ENCODE measurements at regions not wholly inside any gene's neighbourhood (a gene's known extent, or its start where the extent isn't known, plus 50 kb on each side); places are given as distances from the start of the nearest gene placed in this dataset.
A peak's percentile ranks its signal among the peaks of the same experiment; 100 is the strongest.

DNA sequence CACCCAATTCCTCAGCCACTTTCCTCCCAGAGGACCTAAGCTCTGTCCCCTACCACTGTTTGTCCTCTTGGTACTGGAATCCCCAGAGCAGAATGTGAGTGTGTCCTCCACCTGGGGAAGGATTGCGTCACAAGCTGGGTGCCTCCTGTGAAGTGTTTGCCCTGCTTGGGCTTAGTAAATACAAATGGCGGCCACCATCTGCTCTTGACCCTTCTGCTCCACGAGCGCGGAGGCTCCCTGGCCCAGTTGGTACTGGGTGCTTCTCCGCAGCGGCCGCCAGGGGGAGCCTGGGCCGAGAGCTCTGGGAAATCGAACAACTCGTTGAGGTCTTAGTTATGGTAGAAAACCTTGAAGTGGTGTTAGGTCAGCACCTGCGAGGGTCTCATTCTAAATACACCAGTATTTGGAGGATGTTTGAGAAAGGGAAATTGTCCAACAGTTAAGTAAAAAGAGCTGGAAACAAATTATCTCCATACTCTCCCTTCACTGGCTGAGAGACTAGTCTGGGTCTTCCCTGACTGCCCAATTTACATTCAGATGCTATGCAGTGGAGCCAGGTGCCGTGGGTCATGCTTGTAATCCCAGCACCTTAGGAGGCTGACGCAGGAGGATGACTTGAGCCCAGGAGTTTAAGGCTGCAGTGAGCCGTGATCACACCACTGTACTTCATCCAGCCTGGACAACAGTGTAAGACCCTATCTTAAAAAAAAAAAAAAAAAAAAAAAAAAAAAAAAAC lies 74.6 kb upstream of the TEAD1 start (continued):
- TF ChIP-seq FOXC1 (CRISPR knock-in tag; IDR thresholded peaks at IDR 0.05; ENCODE audit: borderline replicate concordance) (peak; percentile 86), BRCA1 (CRISPR knock-in tag; IDR thresholded peaks at IDR 0.05) (0 out of 2 replicates have a peak, but pooled peaks have one; percentile 81), NKX3-1 (CRISPR knock-in tag; IDR thresholded peaks at IDR 0.05) (no peak), ZNF512 (CRISPR knock-in tag; IDR thresholded peaks at IDR 0.05) (peak; percentile 65; the same call in 1 of the 2 replicates), JDP2 (CRISPR knock-in tag; IDR thresholded peaks at IDR 0.05; ENCODE audit: borderline replicate concordance) (no peak), SYNCRIP (IDR thresholded peaks at IDR 0.05; ENCODE audit: insufficient read depth, low read depth, low read length) (no peak), ZNF792 (CRISPR knock-in tag; IDR thresholded peaks at IDR 0.05) (peak; percentile 74), HNRNPUL1 (IDR thresholded peaks at IDR 0.05; ENCODE audit: low read depth, low read length) (no peak), AGO2 (optimal IDR thresholded peaks at IDR 0.05; ENCODE audit: low read depth, low read length) (no peak), CEBPB (IDR thresholded peaks at IDR 0.05; ENCODE audit: borderline replicate concordance, low read depth, low read length) (peak; percentile 99), HMGXB4 (CRISPR knock-in tag; IDR thresholded peaks at IDR 0.05; ENCODE audit: borderline replicate concordance in 1 of 2, low read depth in 1 of 2) (peak; percentile 68 to 82; a peak in 3 of 4 replicates), SAP130 (CRISPR knock-in tag; IDR thresholded peaks at IDR 0.05; ENCODE audit: low read depth) (peak; percentile 76), KMT2B (CRISPR knock-in tag; IDR thresholded peaks at IDR 0.05) (0 out of 2 replicates have a peak, but pooled peaks have one; percentile 23), MAFK (conservative IDR thresholded peaks at IDR 0.05 in 1 of 2, IDR thresholded peaks at IDR 0.05 in 1 of 2; ENCODE audit: low read length in 2 of 2) (no peak), MED8 (CRISPR knock-in tag; IDR thresholded peaks at IDR 0.05; ENCODE audit: insufficient replicate concordance) (no peak), NR0B2 (CRISPR knock-in tag; IDR thresholded peaks at IDR 0.05) (no peak; the same call in 1 of the 2 replicates), EEA1 (CRISPR knock-in tag; IDR thresholded peaks at IDR 0.05; ENCODE audit: borderline replicate concordance) (no peak), NFYB (CRISPR knock-in tag; IDR thresholded peaks at IDR 0.05) (no peak), MATR3 (CRISPR knock-in tag; IDR thresholded peaks at IDR 0.05) (no peak), ZBTB7A (CRISPR knock-in tag; IDR thresholded peaks at IDR 0.05) (no peak), ZSCAN20 (CRISPR knock-in tag; IDR thresholded peaks at IDR 0.05; ENCODE audit: borderline replicate concordance) (no peak), ZNF20 (CRISPR knock-in tag; IDR thresholded peaks at IDR 0.05) (no peak), ZMAT5 (CRISPR knock-in tag; IDR thresholded peaks at IDR 0.05; ENCODE audit: borderline replicate concordance, low read depth) (no peak), FOXK2 (IDR thresholded peaks at IDR 0.05) (no peak), KDM2A (CRISPR knock-in tag; IDR thresholded peaks at IDR 0.05; ENCODE audit: borderline replicate concordance, low read depth) (peak; percentile 85), ZNF546 (CRISPR knock-in tag; conservative IDR thresholded peaks at IDR 0.05) (0 out of 2 replicates have a peak, but pooled peaks have one; percentile 66), RXRB (CRISPR knock-in tag; IDR thresholded peaks at IDR 0.05; ENCODE audit: borderline replicate concordance) (peak; percentile 97), REXO4 (CRISPR knock-in tag; IDR thresholded peaks at IDR 0.05; ENCODE audit: borderline replicate concordance) (no peak)

Measured in HepG2 (cell line).